ENCODE measurements at regions not wholly inside any gene's neighbourhood (a gene's known extent, or its start where the extent isn't known, plus 50 kb on each side); places are given as distances from the start of the nearest gene placed in this dataset.

- no peak for TF ChIP-seq CTCF (IDR thresholded peaks at IDR 0.05)
- Histone ChIP-seq H3K27ac (no peak overlapping the region), H3K4me3 (no peak overlapping the region)
- no peak for DNase-seq (ENCODE audit: low spot score)
These were observed 401.1 kb upstream of the TLE4 start for GRCh38 chr9:79170643-79171042.

GRCh38 chr9:79173932-79174331 is 397.8 kb upstream of the TLE4 start:
- TF ChIP-seq CTCF (IDR thresholded peaks at IDR 0.05), result no peak
- Histone ChIP-seq H3K27ac (no peak overlapping the region), H3K4me3 (no peak overlapping the region)
- no peak for DNase-seq (ENCODE audit: low spot score)

- Histone ChIP-seq H3K4me3 (no peak overlapping the region), H3K27ac (no peak overlapping the region)
- no peak for DNase-seq (ENCODE audit: low spot score)
- no peak for TF ChIP-seq CTCF (IDR thresholded peaks at IDR 0.05)
These were observed 395.6 kb upstream of the TLE4 start for GRCh38 chr9:79176014-79176697.

- no peak for DNase-seq (ENCODE audit: low spot score)
- no peak overlapping the region for H3K4me3 ChIP-seq
- H3K27ac ChIP-seq, result no peak overlapping the region
- TF ChIP-seq CTCF (IDR thresholded peaks at IDR 0.05), result no peak
These were observed 386.9 kb upstream of the TLE4 start for GRCh38 chr9:79184831-79185230.

GRCh38 chr9:79185866-79186265 is 385.9 kb upstream of the TLE4 start:
- TF ChIP-seq CTCF (IDR thresholded peaks at IDR 0.05), result no peak
- H3K27ac ChIP-seq, result no peak overlapping the region
- no peak for DNase-seq (ENCODE audit: low spot score)
- no peak overlapping the region for H3K4me3 ChIP-seq

- Histone ChIP-seq H3K27ac (no peak overlapping the region), H3K4me3 (no peak overlapping the region)
- DNase-seq (ENCODE audit: low spot score), result no peak
- TF ChIP-seq CTCF (IDR thresholded peaks at IDR 0.05), result no peak
These were observed 382.2 kb upstream of the TLE4 start for GRCh38 chr9:79189511-79189924.

GRCh38 chr9:79193001-79193400 is 378.8 kb upstream of the TLE4 start:
- Histone ChIP-seq H3K27ac (no peak overlapping the region), H3K4me3 (no peak overlapping the region)
- no peak for DNase-seq (ENCODE audit: low spot score)
- TF ChIP-seq CTCF (IDR thresholded peaks at IDR 0.05), result no peak

Measured in coronary artery (tissue), 2 donors.